ENCODE measurements at regions not wholly inside any gene's neighbourhood (a gene's known extent, or its start where the extent isn't known, plus 50 kb on each side); places are given as distances from the start of the nearest gene placed in this dataset.

DNA sequence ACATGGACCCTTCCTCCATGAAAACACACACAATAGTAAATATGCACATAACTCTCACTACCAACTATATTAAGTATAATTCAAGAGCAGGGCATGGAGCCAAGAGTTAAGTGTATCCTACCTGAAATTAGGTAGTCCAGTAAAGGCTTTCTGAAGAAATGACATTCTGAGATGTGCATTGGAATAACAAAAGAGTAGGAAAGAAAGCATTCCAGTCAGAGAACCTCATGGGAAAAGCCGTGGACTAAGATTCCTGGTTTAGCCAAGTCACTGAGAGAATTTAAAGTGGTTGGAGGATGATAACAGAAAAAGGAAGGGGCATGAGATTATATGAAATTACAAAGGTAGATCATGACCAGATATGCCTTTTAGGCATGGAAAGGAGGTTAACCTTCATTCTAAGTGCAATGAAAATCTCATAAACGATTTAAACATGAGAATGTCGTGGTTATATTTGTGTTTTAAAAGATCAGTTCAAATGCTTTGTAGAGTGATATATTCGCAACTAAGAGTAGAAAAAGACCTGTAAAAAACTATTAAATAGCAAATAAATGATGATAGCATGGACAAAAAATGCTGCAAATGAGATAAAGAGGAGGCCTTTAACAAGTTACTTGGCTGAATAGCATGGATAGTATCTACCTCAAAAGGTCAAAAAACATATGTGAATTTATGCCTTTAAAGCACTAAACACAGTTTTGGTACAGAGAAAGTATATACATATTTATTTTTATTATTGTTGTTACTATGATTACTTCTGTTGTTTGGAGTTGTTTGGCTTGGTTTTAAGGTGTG is 767.4 kb upstream of the GHITM start:
- Mint-ChIP-seq H3K27me3 (no peaks in the 10 kb centered on the region), H3K36me3 (ENCODE audit: low read depth) (no peaks in the 10 kb centered on the region), H3K4me3 (no peak overlapping the region), H3K27ac (no peak overlapping the region), H3K4me1 (no peaks in the 10 kb centered on the region), H3K9me3 (peaks cover 3% of the 10 kb centered on the region)
- ChIA-PET POLR2A (no interaction called here), CTCF (no interaction called here)
- DNase-seq: no peak

GRCh38 chr10:83372646-83373045 is 766.7 kb upstream of the GHITM start:
- DNase-seq: no peak
- Mint-ChIP-seq H3K27ac (no peak overlapping the region), H3K9me3 (peaks cover 3% of the 10 kb centered on the region), H3K4me1 (no peaks in the 10 kb centered on the region), H3K4me3 (no peak overlapping the region), H3K36me3 (ENCODE audit: low read depth) (no peaks in the 10 kb centered on the region), H3K27me3 (no peaks in the 10 kb centered on the region)
- ChIA-PET POLR2A (no interaction called here), CTCF (no interaction called here)

DNA sequence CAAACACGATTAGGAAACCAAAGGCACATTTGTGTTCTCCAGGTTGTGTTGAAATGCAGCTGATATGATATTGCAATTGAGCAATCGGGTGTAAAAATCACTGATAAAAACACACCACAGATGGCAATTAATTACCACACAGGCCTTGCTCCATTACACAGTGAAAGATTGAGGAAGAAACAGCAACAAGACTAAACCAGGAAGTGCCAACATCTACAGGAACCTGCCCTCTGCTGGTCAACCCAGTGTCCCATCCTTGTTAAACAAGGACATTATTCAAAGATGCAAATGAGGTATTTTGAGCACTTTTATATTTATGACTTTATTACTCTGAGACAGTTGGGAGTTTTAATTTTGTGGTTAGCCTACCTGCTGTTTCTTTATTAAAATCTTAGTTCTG is 765.6 kb upstream of the GHITM start:
- Mint-ChIP-seq H3K27me3 (no peaks in the 10 kb centered on the region), H3K9me3 (peaks cover 3% of the 10 kb centered on the region), H3K36me3 (ENCODE audit: low read depth) (no peaks in the 10 kb centered on the region), H3K4me1 (no peaks in the 10 kb centered on the region), H3K27ac (no peak overlapping the region), H3K4me3 (no peak overlapping the region)
- CTCF ChIA-PET: no interaction called here
- no peak for DNase-seq
- POLR2A ChIA-PET: no interaction called here

DNA sequence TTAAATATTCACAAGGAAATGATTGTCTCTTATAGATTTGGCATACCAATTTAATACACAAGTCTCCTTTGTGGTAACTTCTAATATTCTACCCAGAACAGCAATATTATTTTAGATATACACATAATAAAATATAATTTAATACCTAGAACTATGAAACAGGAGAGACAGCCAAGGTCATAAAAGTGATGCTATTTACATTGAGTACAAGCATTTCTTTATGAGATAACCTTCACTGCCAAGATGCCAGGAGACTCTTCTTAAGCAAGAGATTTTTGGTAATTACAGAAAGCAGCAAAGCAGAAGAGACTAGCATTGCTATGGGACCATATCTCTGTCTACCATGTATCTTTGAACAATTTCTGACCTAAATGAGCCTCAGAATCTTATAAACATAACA is 764.6 kb upstream of the GHITM start:
- no peaks in the 10 kb centered on the region for H3K27me3 Mint-ChIP-seq
- H3K4me3 Mint-ChIP-seq: no peak overlapping the region
- CTCF ChIA-PET: no interaction called here
- no peak overlapping the region for H3K27ac Mint-ChIP-seq
- H3K36me3 Mint-ChIP-seq (ENCODE audit: low read depth): no peaks in the 10 kb centered on the region
- H3K4me1 Mint-ChIP-seq: no peaks in the 10 kb centered on the region
- H3K9me3 Mint-ChIP-seq: peaks cover 5% of the 10 kb centered on the region
- POLR2A ChIA-PET: no interaction called here
- DNase-seq: no peak

- H3K27me3 Mint-ChIP-seq: no peaks in the 10 kb centered on the region
- H3K4me3 Mint-ChIP-seq: no peak overlapping the region
- ChIA-PET POLR2A (no interaction called here), CTCF (no interaction called here)
- no peak overlapping the region for H3K27ac Mint-ChIP-seq
- H3K9me3 Mint-ChIP-seq: peaks cover 8% of the 10 kb centered on the region
- no peaks in the 10 kb centered on the region for H3K4me1 Mint-ChIP-seq
- no peaks in the 10 kb centered on the region for H3K36me3 Mint-ChIP-seq (ENCODE audit: low read depth)
- DNase-seq: no peak
Measured at GRCh38 chr10:83375274-83375673, 764.0 kb upstream of the GHITM start.

DNA sequence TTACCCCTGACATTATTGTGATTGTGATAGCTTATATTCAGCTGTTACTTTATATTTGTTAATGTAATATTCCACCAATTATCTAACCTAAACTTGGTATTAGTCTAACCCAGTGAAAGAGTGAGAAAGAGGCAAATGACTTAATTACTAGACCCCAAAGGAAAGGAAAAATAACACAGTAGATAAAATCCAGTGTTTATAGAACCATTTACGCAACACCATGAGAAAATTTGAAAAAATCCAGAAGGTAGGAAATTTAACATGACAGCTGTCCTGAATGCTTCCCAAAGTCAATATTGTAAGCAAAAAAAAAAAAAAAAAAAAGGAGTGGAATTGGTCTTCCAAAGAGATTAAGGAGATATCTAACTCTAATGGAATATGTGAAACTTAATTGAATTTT is 741.5 kb upstream of the GHITM start:
- Mint-ChIP-seq H3K36me3 (ENCODE audit: low read depth) (no peaks in the 10 kb centered on the region), H3K4me1 (no peaks in the 10 kb centered on the region), H3K27me3 (no peaks in the 10 kb centered on the region), H3K9me3 (no peaks in the 10 kb centered on the region), H3K27ac (no peak overlapping the region), H3K4me3 (no peak overlapping the region)
- CTCF ChIA-PET: interaction anchor here (0.5 kb wide), 1 partner anchor 466 kb away, joined by 3 read pairs; no protein-coding TSS in a partner anchor
- no peak for DNase-seq
- POLR2A ChIA-PET: no interaction called here

DNA sequence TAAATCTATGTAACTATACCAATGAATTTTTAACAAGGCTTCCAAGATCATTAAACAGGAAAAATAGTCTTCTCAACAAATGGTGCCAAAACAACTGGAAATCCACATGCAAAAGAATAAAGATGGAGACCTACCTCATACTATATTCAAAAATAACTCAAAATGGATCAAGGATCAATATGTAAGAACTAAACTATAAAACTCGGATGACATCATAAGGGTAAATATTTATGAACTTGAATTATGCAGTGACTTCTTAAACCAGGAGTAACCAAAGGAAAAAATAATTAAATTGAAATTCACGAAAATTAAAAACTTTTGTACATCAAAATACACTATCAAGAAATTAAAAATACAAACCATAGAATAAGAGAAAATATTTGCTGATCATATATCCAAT is 728.7 kb upstream of the GHITM start:
- H3K27ac Mint-ChIP-seq: no peak overlapping the region
- POLR2A ChIA-PET: no interaction called here
- H3K27me3 Mint-ChIP-seq: no peaks in the 10 kb centered on the region
- no peak for DNase-seq
- no peaks in the 10 kb centered on the region for H3K36me3 Mint-ChIP-seq (ENCODE audit: low read depth)
- CTCF ChIA-PET: no interaction called here
- H3K4me1 Mint-ChIP-seq: no peaks in the 10 kb centered on the region
- no peak overlapping the region for H3K4me3 Mint-ChIP-seq
- H3K9me3 Mint-ChIP-seq: no peaks in the 10 kb centered on the region

DNA sequence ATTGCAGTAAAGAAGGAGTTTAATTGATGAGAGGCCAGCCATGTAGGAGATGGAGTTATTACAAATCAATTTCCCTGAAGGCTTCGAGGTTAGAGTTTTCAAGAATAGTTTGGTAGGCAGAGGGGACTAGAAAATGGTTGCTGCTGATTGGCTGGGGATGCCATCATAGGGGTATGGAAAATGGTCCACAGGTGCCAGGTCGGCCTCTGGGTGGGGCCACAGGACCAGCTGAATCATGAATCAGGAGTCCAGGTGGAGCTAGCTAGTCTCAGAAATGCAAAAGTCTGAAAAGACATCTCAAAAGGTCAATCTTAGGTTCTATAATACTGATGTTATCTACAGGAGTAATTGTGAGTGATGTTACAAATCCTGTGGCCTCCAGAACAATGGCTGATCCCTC is 714.0 kb upstream of the GHITM start:
- ChIA-PET POLR2A (no interaction called here), CTCF (no interaction called here)
- H3K36me3 Mint-ChIP-seq (ENCODE audit: low read depth): no peaks in the 10 kb centered on the region
- no peaks in the 10 kb centered on the region for H3K9me3 Mint-ChIP-seq
- no peak for DNase-seq
- H3K4me3 Mint-ChIP-seq: no peak overlapping the region
- no peaks in the 10 kb centered on the region for H3K27me3 Mint-ChIP-seq
- H3K4me1 Mint-ChIP-seq: no peaks in the 10 kb centered on the region
- no peak overlapping the region for H3K27ac Mint-ChIP-seq

DNA sequence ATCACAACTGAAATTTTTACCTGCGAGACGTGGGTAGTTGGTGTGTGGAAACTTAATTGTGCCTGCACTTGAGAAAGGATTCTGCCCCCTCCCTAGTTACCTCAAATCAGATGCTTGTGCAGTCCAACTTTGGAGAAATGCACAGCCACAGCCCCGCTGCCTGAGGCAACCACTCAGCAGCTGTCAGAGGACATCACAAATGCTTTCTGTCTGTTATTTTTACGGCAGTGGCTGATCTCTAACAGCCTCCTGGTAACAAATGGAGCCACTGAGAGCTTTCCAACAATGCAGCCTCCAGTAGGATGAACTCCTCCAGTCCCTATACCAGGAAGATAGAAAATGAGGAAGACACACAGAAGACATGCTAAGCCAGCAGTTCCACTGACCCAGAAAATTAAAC is 712.2 kb upstream of the GHITM start:
- Mint-ChIP-seq H3K27me3 (no peaks in the 10 kb centered on the region), H3K27ac (no peak overlapping the region), H3K4me1 (no peaks in the 10 kb centered on the region), H3K9me3 (no peaks in the 10 kb centered on the region), H3K36me3 (ENCODE audit: low read depth) (no peaks in the 10 kb centered on the region), H3K4me3 (no peak overlapping the region)
- DNase-seq: no peak
- ChIA-PET POLR2A (no interaction called here), CTCF (no interaction called here)

DNA sequence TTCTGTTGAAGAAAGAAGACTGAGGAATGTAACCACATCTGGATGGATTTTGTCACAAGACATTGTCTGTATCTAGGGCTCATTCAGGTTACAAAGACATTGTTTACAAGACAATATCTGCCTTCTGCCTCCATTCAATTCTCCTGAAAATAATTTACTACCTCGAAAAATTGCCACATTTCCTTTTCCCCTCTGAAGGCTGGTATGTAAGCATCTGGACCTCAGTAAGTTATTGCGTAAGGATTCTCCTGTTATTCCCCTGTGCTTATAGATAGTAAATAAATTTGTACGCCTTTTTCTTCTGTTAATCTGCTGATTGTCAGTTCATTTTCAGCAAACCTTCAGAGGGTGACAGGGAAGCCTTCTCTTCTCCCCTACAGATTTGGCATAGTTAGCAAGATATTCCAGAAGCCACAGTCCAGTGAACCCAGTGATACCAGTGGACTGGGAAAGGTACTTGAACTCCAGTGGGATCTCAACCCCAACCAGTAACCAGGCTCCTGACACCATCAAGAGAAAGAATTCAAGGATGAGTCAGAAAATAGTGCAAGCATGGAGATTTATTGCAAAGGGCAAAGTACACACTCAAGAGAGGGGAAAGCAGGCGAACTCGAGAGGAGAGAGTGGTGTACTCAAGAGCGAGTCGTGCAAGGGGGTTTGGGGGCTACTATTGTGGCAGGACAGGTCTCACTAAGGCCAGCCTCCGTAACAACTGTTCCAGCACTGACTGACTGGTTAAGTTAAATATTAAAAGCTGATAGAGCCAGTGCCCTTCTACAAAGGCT is 706.9 kb upstream of the GHITM start:
- Mint-ChIP-seq H3K4me1 (no peaks in the 10 kb centered on the region), H3K27me3 (no peaks in the 10 kb centered on the region), H3K4me3 (no peak overlapping the region), H3K9me3 (no peaks in the 10 kb centered on the region), H3K36me3 (ENCODE audit: low read depth) (no peaks in the 10 kb centered on the region), H3K27ac (no peak overlapping the region)
- ChIA-PET POLR2A (no interaction called here), CTCF (no interaction called here)
- DNase-seq: no peak

- no peaks in the 10 kb centered on the region for H3K36me3 Mint-ChIP-seq (ENCODE audit: low read depth)
- DNase-seq: no peak
- H3K4me3 Mint-ChIP-seq: no peak overlapping the region
- H3K27me3 Mint-ChIP-seq: no peaks in the 10 kb centered on the region
- ChIA-PET CTCF (no interaction called here), POLR2A (no interaction called here)
- no peaks in the 10 kb centered on the region for H3K9me3 Mint-ChIP-seq
- H3K4me1 Mint-ChIP-seq: no peaks in the 10 kb centered on the region
- H3K27ac Mint-ChIP-seq: no peak overlapping the region
Measured at GRCh38 chr10:83433705-83434104, 705.6 kb upstream of the GHITM start.

GRCh38 chr10:83448013-83448412 is 691.3 kb upstream of the GHITM start:
- H3K4me1 Mint-ChIP-seq: no peaks in the 10 kb centered on the region
- peaks cover 7% of the 10 kb centered on the region for H3K9me3 Mint-ChIP-seq
- CTCF ChIA-PET: no interaction called here
- H3K4me3 Mint-ChIP-seq: no peak overlapping the region
- H3K36me3 Mint-ChIP-seq (ENCODE audit: low read depth): no peaks in the 10 kb centered on the region
- H3K27me3 Mint-ChIP-seq: no peaks in the 10 kb centered on the region
- no peak overlapping the region for H3K27ac Mint-ChIP-seq
- POLR2A ChIA-PET: no interaction called here
- DNase-seq: no peak

GRCh38 chr10:83458611-83459010 is 680.7 kb upstream of the GHITM start:
- no peaks in the 10 kb centered on the region for H3K36me3 Mint-ChIP-seq (ENCODE audit: low read depth)
- DNase-seq: no peak
- no peaks in the 10 kb centered on the region for H3K4me1 Mint-ChIP-seq
- H3K9me3 Mint-ChIP-seq: peaks cover 9% of the 10 kb centered on the region
- no peak overlapping the region for H3K4me3 Mint-ChIP-seq
- H3K27ac Mint-ChIP-seq: no peak overlapping the region
- CTCF ChIA-PET: no interaction called here
- POLR2A ChIA-PET: no interaction called here
- no peaks in the 10 kb centered on the region for H3K27me3 Mint-ChIP-seq

DNA sequence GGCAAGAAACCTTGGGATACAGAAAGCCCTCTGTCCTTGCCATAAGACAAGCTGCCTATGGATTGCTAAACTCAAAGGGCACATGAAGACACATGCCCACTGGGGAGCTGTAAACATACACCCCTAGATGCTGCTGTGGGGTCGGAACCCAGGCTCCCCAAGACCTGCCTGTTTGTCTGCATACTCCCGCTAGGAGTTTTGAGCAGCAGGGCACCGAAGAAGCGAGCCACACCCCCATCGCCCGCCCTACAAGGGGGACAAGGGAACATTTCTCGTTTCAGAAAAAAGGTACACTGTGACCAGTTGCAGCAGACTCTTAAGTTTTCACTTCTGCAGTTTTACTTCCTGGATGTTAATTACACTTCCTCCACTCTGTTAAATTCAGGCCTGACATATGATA is 680.2 kb upstream of the GHITM start:
- peaks cover 11% of the 10 kb centered on the region for H3K9me3 Mint-ChIP-seq
- POLR2A ChIA-PET: no interaction called here
- H3K4me1 Mint-ChIP-seq: no peaks in the 10 kb centered on the region
- H3K4me3 Mint-ChIP-seq: no peak overlapping the region
- H3K27me3 Mint-ChIP-seq: no peaks in the 10 kb centered on the region
- CTCF ChIA-PET: no interaction called here
- no peaks in the 10 kb centered on the region for H3K36me3 Mint-ChIP-seq (ENCODE audit: low read depth)
- H3K27ac Mint-ChIP-seq: no peak overlapping the region
- no peak for DNase-seq
